A673 (cell line): ENCODE measurements at regions not wholly inside any gene's neighbourhood (a gene's known extent, or its start where the extent isn't known, plus 50 kb on each side); places are given as distances from the start of the nearest gene placed in this dataset.

Experiments
- BruUV-seq: library from RNA; stranded (reverse); fragments of 400-500 nt; replicated peaks from 2 replicates; lab custom pipeline; 2021; lab: Mats Ljungman, UMichigan
- CTCF ChIA-PET: fragments of 300-600 bp; sonication (Branson Sonifier 250); formaldehyde crosslinking; loops from one replicate; lab custom pipeline; 2022; ENCODE audit warnings: antibody characterized with exemption; lab: Charles Lee
- POLR2A ChIA-PET: fragments of 300-600 bp; sonication (Branson Sonifier 250); formaldehyde crosslinking; loops from one replicate; lab custom pipeline; 2022; ENCODE audit warnings: antibody characterized with exemption; ENCODE audit not compliant: low non-redundant PET; lab: Charles Lee
- DNase-seq: peaks from one replicate; pipeline ENCODE4 v3.0.0-alpha.2; 2015; ENCODE audit warnings: low spot score
- H3K27ac ChIP-seq: fragments of 200-600 bp; sonication (generic); 2 replicates; pipeline ENCODE4 v1.5.1; 2016; ENCODE audit warnings: mixed run types, low read depth, mild to moderate bottlenecking, mixed read lengths, antibody characterized with exemption, low read length; ENCODE audit not compliant: poor library complexity, severe bottlenecking
- H3K27me3 ChIP-seq: fragments of 200-600 bp; sonication (generic); replicated peaks from 2 replicates; pipeline ENCODE4 v1.6.1; 2017; ENCODE audit warnings: mixed run types, low read depth, mild to moderate bottlenecking, mixed read lengths, antibody characterized with exemption, low read length; ENCODE audit not compliant: insufficient read depth, poor library complexity
- H3K36me3 ChIP-seq: fragments of 200-600 bp; sonication (generic); 2 replicates; pipeline ENCODE4 v1.6.1; 2016; ENCODE audit warnings: mixed run types, mild to moderate bottlenecking, mixed read lengths, antibody characterized with exemption, low read length; ENCODE audit not compliant: insufficient read depth, poor library complexity, severe bottlenecking
- H3K4me1 ChIP-seq: fragments of 200-600 bp; sonication (generic); 2 replicates; pipeline ENCODE4 v1.6.1; 2017; ENCODE audit warnings: mixed run types, mild to moderate bottlenecking, mixed read lengths, antibody characterized with exemption, low read length; ENCODE audit not compliant: insufficient read depth, poor library complexity, severe bottlenecking
- H3K4me3 ChIP-seq: fragments of 200-600 bp; sonication (generic); 2 replicates; pipeline ENCODE4 v1.5.1; 2016; ENCODE audit warnings: low read depth, mixed run types, mild to moderate bottlenecking, mixed read lengths, low read length; ENCODE audit not compliant: poor library complexity, severe bottlenecking
- H3K9me3 ChIP-seq: fragments of 200-600 bp; sonication (generic); 2 replicates; pipeline ENCODE4 v1.6.1; 2016; ENCODE audit warnings: mixed run types, low read depth, mild to moderate bottlenecking, mixed read lengths, antibody characterized with exemption, low read length; ENCODE audit not compliant: poor library complexity, severe bottlenecking
- CTCF ChIP-seq: fragments of 300-800, 200-600 bp; sonication (generic); conservative IDR thresholded peaks from 2 replicates; pipeline ENCODE4 v1.5.1; 2017; ENCODE audit warnings: low read depth, mild to moderate bottlenecking, antibody characterized with exemption, low read length, moderate library complexity, mixed read lengths
- EZH2 ChIP-seq: fragments of 200-600 bp; sonication (generic); IDR thresholded peaks from 2 replicates; pipeline ENCODE4 v1.6.1; 2017; ENCODE audit warnings: borderline replicate concordance, low read depth, mild to moderate bottlenecking, mixed read lengths, antibody characterized with exemption, low read length; ENCODE audit not compliant: poor library complexity, severe bottlenecking
- intact Hi-C: fragments of 100-400 bp; cut with micrococcal nuclease; formaldehyde crosslinking; loops from one replicate; pipeline ENCODE4 v1.10.0; 2022; ENCODE audit not compliant: unreplicated experiment

- POLR2A ChIA-PET: no interaction called here
- H3K4me1 ChIP-seq: no peaks in the 10 kb centered on the region
- no peak for DNase-seq
- H3K4me3 ChIP-seq: no peak overlapping the region
- H3K27me3 ChIP-seq: no peaks in the 10 kb centered on the region
- intact Hi-C loops: no loop called here
- H3K9me3 ChIP-seq: no peaks in the 10 kb centered on the region
- no TSS peak for BruUV-seq
- CTCF ChIA-PET: interaction anchor here (0.7 kb wide), 1 partner anchor 495 kb away, joined by 7 read pairs; no protein-coding TSS in a partner anchor
- no peak overlapping the region for H3K27ac ChIP-seq
- TF ChIP-seq CTCF: no peak
- TF ChIP-seq EZH2: no peak
- no peaks in the 10 kb centered on the region for H3K36me3 ChIP-seq
These were observed 281.7 kb downstream of the SKIDA1 start for GRCh38 chr10:21243748-21244257.

- Histone ChIP-seq H3K27me3 (no peaks in the 10 kb centered on the region), H3K4me3 (no peak overlapping the region), H3K4me1 (no peaks in the 10 kb centered on the region), H3K36me3 (no peaks in the 10 kb centered on the region), H3K27ac (no peak overlapping the region), H3K9me3 (no peaks in the 10 kb centered on the region)
- TF ChIP-seq CTCF (no peak), EZH2 (no peak)
- intact Hi-C loops: no loop called here
- POLR2A ChIA-PET: no interaction called here
- CTCF ChIA-PET: interaction anchor here (0.7 kb wide), 1 partner anchor 496 kb away, joined by 7 read pairs; no protein-coding TSS in a partner anchor
- DNase-seq: no peak
- BruUV-seq: no TSS peak
These were observed 282.6 kb downstream of the SKIDA1 start for GRCh38 chr10:21242915-21243314.

- TF ChIP-seq CTCF: no peak
- TF ChIP-seq EZH2: no peak
- no peaks in the 10 kb centered on the region for H3K36me3 ChIP-seq
These were observed 286.8 kb downstream of the SKIDA1 start for GRCh38 chr10:21238717-21239116.

More at GRCh38 chr10:21238717-21239116, 286.8 kb downstream of the SKIDA1 start:
- BruUV-seq: no TSS peak
- no peak overlapping the region for H3K4me3 ChIP-seq
- POLR2A ChIA-PET: no interaction called here
- no peaks in the 10 kb centered on the region for H3K27me3 ChIP-seq
- DNase-seq: no peak
- intact Hi-C loops: no loop called here
- H3K4me1 ChIP-seq: no peaks in the 10 kb centered on the region
- no peak overlapping the region for H3K27ac ChIP-seq
- H3K9me3 ChIP-seq: no peaks in the 10 kb centered on the region
- CTCF ChIA-PET: interaction anchor here (0.6 kb wide), 1 partner anchor 33 kb away, joined by 3 read pairs; no protein-coding TSS in a partner anchor
